Transverse colon (tissue), 4 donors: ENCODE measurements at regions not wholly inside any gene's neighbourhood (a gene's known extent, or its start where the extent isn't known, plus 50 kb on each side); places are given as distances from the start of the nearest gene placed in this dataset.

Experiments used
- CTCF ChIP-seq, 5 experiments: fragments of 200-600 bp in 3 of 5; fragments of 450-650 bp in 2 of 5; sonication (generic) in 3 of 5; IDR thresholded peaks; 1 replicate in 2 of 5; 2 replicates in 3 of 5; pipeline ENCODE4 v1.5.1; 2016 to 2017; ENCODE audit warnings: antibody characterized with exemption in 5 of 5, inconsistent platforms in 3 of 5, mild to moderate bottlenecking in 2 of 5, moderate library complexity in 1 of 5
- POLR2A ChIP-seq: fragments of 450-650 bp; IDR thresholded peaks from one replicate; pipeline ENCODE4 v1.6.1; 2016; ENCODE audit warnings: antibody characterized with exemption, mild to moderate bottlenecking, moderate library complexity
- POLR2AphosphoS5 ChIP-seq, 3 donors: sonication (generic); formaldehyde crosslinking; IDR thresholded peaks; one replicate each; pipeline ENCODE4 v1.6.1; 2016; ENCODE audit warnings: antibody characterized with exemption in 3 of 3

GRCh38 chr13:40189426-40189825, 477.0 kb downstream of the FOXO1 start:
- no peak for TF ChIP-seq CTCF (IDR thresholded peaks at IDR 0.05)
- TF ChIP-seq POLR2AphosphoS5 (IDR thresholded peaks at IDR 0.05), result no peak
- TF ChIP-seq POLR2A, result no peak
